Right atrium auricular region (tissue), 2 donors: ENCODE measurements at regions not wholly inside any gene's neighbourhood (a gene's known extent, or its start where the extent isn't known, plus 50 kb on each side); places are given as distances from the start of the nearest gene placed in this dataset.

Experiments used
- DNase-seq: peaks from one replicate; pipeline ENCODE4 v3.0.0-alpha.2; 2019; ENCODE audit warnings: low spot score
- H3K27ac ChIP-seq, 2 donors: fragments of 200-600 bp; sonication (generic); 1 replicate in 1 of 2; 2 replicates in 1 of 2; pipeline ENCODE4 v1.5.1; 2016 to 2019
- H3K27me3 ChIP-seq, 2 donors: fragments of 200-600 bp; sonication (generic); one replicate each; pipeline versions ENCODE4 v1.5.1 to v1.6.0; 2017 to 2019
- H3K36me3 ChIP-seq: fragments of 200-600 bp; sonication (generic); one replicate; pipeline ENCODE4 v1.5.1; 2016
- H3K4me1 ChIP-seq, 2 donors: fragments of 200-600 bp; sonication (generic); one replicate each; pipeline versions ENCODE4 v1.5.1 to v1.6.0; 2017 to 2019
- H3K4me3 ChIP-seq, 2 donors: fragments of 200-600 bp; sonication (generic); 1 replicate in 1 of 2; 2 replicates in 1 of 2; pipeline ENCODE4 v1.5.1; 2017 to 2019; ENCODE audit warnings: mild to moderate bottlenecking in 1 of 2, moderate library complexity in 1 of 2
- H3K9me3 ChIP-seq, 2 donors: fragments of 200-600 bp; sonication (generic); one replicate each; pipeline ENCODE4 v1.5.1; 2019
- CTCF ChIP-seq, 2 donors: fragments of 200-600 bp; sonication (generic); IDR thresholded peaks; one replicate each; pipeline ENCODE4 v1.5.1; 2019; ENCODE audit warnings: antibody characterized with exemption in 2 of 2

- Histone ChIP-seq H3K9me3 (no peaks in the 10 kb centered on the region), H3K36me3 (no peaks in the 10 kb centered on the region), H3K27ac (no peak overlapping the region), H3K4me3 (no peak overlapping the region), H3K27me3 (no peaks in the 10 kb centered on the region), H3K4me1 (peaks cover 0 to 18% of the 10 kb centered on the region in 2 donors)
- no peak for TF ChIP-seq CTCF (IDR thresholded peaks at IDR 0.05)
- DNase-seq, result no peak
Observed at GRCh38 chr10:3544561-3544960, 240.4 kb downstream of the KLF6 start.

GRCh38 chr10:3542185-3542611, 242.8 kb downstream of the KLF6 start:
- DNase-seq, result no peak
- Histone ChIP-seq H3K9me3 (no peaks in the 10 kb centered on the region), H3K27me3 (no peaks in the 10 kb centered on the region), H3K27ac (peak overlapping the region in 1 of 2 donors; percentile 3), H3K36me3 (no peaks in the 10 kb centered on the region), H3K4me3 (no peak overlapping the region), H3K4me1 (peaks cover 0 to 21% of the 10 kb centered on the region in 2 donors)
- TF ChIP-seq CTCF (IDR thresholded peaks at IDR 0.05), result no peak

- H3K27me3 ChIP-seq, result no peaks in the 10 kb centered on the region
- no peak for TF ChIP-seq CTCF (IDR thresholded peaks at IDR 0.05)
- DNase-seq, result no peak
- no peaks in the 10 kb centered on the region for H3K36me3 ChIP-seq
- no peak overlapping the region for H3K4me3 ChIP-seq
- H3K27ac ChIP-seq, result peak overlapping the region; percentile 12 to 72
- H3K9me3 ChIP-seq, result no peaks in the 10 kb centered on the region
- peaks cover 0 to 21% of the 10 kb centered on the region in 2 donors for H3K4me1 ChIP-seq
Observed at GRCh38 chr10:3539696-3540383, 245.2 kb downstream of the KLF6 start.

- no peaks in the 10 kb centered on the region for H3K27me3 ChIP-seq
- H3K4me3 ChIP-seq, result no peak overlapping the region
- DNase-seq, result peak; percentile 90
- H3K27ac ChIP-seq, result peak overlapping the region; percentile 50 to 72
- H3K36me3 ChIP-seq, result no peaks in the 10 kb centered on the region
- no peak for TF ChIP-seq CTCF (IDR thresholded peaks at IDR 0.05)
- H3K4me1 ChIP-seq, result peaks cover 0 to 21% of the 10 kb centered on the region in 2 donors
- H3K9me3 ChIP-seq, result no peaks in the 10 kb centered on the region
Observed at GRCh38 chr10:3538656-3539531, 246.1 kb downstream of the KLF6 start.

- DNase-seq, result no peak
- peak overlapping the region; percentile 50 to 72 for H3K27ac ChIP-seq
- H3K4me1 ChIP-seq, result peaks cover 0 to 21% of the 10 kb centered on the region in 2 donors
- no peaks in the 10 kb centered on the region for H3K27me3 ChIP-seq
- TF ChIP-seq CTCF (IDR thresholded peaks at IDR 0.05), result no peak
- H3K9me3 ChIP-seq, result no peaks in the 10 kb centered on the region
- H3K36me3 ChIP-seq, result no peaks in the 10 kb centered on the region
- H3K4me3 ChIP-seq, result no peak overlapping the region
Observed at GRCh38 chr10:3538291-3538655, 246.7 kb downstream of the KLF6 start.
